ENCODE measurements at regions not wholly inside any gene's neighbourhood (a gene's known extent, or its start where the extent isn't known, plus 50 kb on each side); places are given as distances from the start of the nearest gene placed in this dataset.

GRCh38 chr1:204760757-204761156 is 75.2 kb upstream of the LRRN2 start:
- Histone ChIP-seq H3K23ac (ENCODE audit: insufficient read length, low read depth, low read length) (no peak overlapping the region), H3K27ac (ENCODE audit: insufficient read length, low read depth, low read length) (no peak overlapping the region), H2BK12ac (ENCODE audit: insufficient read length, low read depth, low read length) (no peak overlapping the region), H4K5ac (ENCODE audit: insufficient read length, low read depth, low read length) (no peak overlapping the region), H3K4me1 (ENCODE audit: insufficient read depth, low read length) (no peaks in the 10 kb centered on the region), H4K91ac (ENCODE audit: insufficient read length, low read depth, low read length) (no peak overlapping the region), H2BK20ac (ENCODE audit: low read depth, low read length, poor library complexity, severe bottlenecking) (no peak overlapping the region), H3K27me3 (ENCODE audit: insufficient read depth, low read length) (no peaks in the 10 kb centered on the region), H2AK5ac (ENCODE audit: insufficient read length, low read length) (no peak overlapping the region), H2BK5ac (ENCODE audit: insufficient read length, low read length) (no peak overlapping the region), H2BK120ac (ENCODE audit: low read depth, low read length, poor library complexity, severe bottlenecking) (no peak overlapping the region), H4K20me1 (ENCODE audit: control insufficient read depth, insufficient read depth, insufficient read length) (no peaks in the 10 kb centered on the region), H3K9ac (ENCODE audit: extremely low read depth, insufficient read length, low read length) (no peak overlapping the region), H3K9me3 (ENCODE audit: control insufficient read depth, low read depth, low read length) (no peaks in the 10 kb centered on the region), H2BK15ac (ENCODE audit: low read depth, low read length) (no peak overlapping the region), H3K4me2 (ENCODE audit: insufficient read depth, insufficient read length, low read length) (no peak overlapping the region), H3K14ac (ENCODE audit: insufficient read depth, low read length) (no peak overlapping the region), H4K8ac (replicated peaks; ENCODE audit: insufficient read length, low read depth, low read length) (no peak overlapping the region), H3K79me2 (ENCODE audit: insufficient read depth, low read length) (no peaks in the 10 kb centered on the region), H3K18ac (ENCODE audit: insufficient read length, low read depth, low read length) (no peak overlapping the region), H3K23me2 (ENCODE audit: insufficient read length, low read depth, low read length, poor library complexity, severe bottlenecking) (no peaks in the 10 kb centered on the region), H2AFZ (ENCODE audit: low read length) (no peak overlapping the region), H3K56ac (ENCODE audit: insufficient read length, low read depth, low read length) (no peak overlapping the region), H3K4ac (ENCODE audit: low read depth, low read length) (no peak overlapping the region), H3T11ph (ENCODE audit: low read length) (no peak overlapping the region), H3K79me1 (ENCODE audit: insufficient read depth, low read depth, low read length, poor library complexity, severe bottlenecking) (no peaks in the 10 kb centered on the region)
- no peak for TF ChIP-seq CTCF (conservative IDR thresholded peaks at IDR 0.05)
- WGBS (ENCODE audit: extremely low coverage, insufficient read length, low lambda C conversion rate), result no CpG with 5 or more reads among the region's 3 CpGs
- Mint-ChIP-seq H3K36me3 (ENCODE audit: insufficient read depth in 1 of 3, low read depth in 3 of 3) (peaks cover 0 to 4% (median 0%) of the 10 kb centered on the region in 3 experiments; a peak in 1 of 7 replicates), H3K4me1 (peaks cover 13 to 15% of the 10 kb centered on the region in 2 experiments), H3K27ac (no peak overlapping the region), H3K27me3 (ENCODE audit: low read depth) (peaks cover 22% of the 10 kb centered on the region), H3K9me3 (no peaks in the 10 kb centered on the region), H3K4me3 (no peak overlapping the region)
- no peak for DNase-seq
